OCI-LY7 (cell line): ENCODE measurements at regions not wholly inside any gene's neighbourhood (a gene's known extent, or its start where the extent isn't known, plus 50 kb on each side); places are given as distances from the start of the nearest gene placed in this dataset.

Experiments
- EZH2phosphoT487 ChIP-seq: fragments of 200-600 bp; sonication (generic); IDR thresholded peaks from 2 replicates; pipeline ENCODE4 v1.6.1; 2018; ENCODE audit warnings: low read depth, borderline replicate concordance, mild to moderate bottlenecking, mixed run types, antibody characterized with exemption, low read length, moderate library complexity, mixed read lengths
- TF ChIP-seq, protein P1 (sequence below): fragments of 200-600 bp; sonication (generic); conservative IDR thresholded peaks from 2 replicates; pipeline ENCODE4 v1.5.1; 2014; ENCODE audit warnings: mild to moderate bottlenecking, antibody characterized with exemption, low read length, moderate library complexity, mixed read lengths

DNA sequence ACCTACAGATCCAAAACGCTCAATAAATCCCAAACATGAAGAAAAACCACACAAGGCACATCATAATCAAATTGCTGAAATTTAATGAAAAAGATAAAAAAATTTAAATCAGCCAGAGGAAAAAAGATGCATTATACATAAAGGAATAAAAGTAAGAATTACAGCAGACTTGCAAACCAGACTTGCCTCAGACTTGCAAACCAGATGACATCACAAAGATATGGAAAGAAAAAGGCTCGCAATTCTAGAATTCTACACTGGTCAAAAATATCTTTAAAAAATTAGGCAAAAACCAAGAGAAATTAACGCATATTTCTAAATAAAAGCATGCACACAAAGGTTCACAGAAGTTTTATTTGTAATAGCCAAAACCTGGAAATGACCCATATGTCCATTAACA, 188.0 kb upstream of the NAMPT start:
- TF ChIP-seq, protein P1, sequence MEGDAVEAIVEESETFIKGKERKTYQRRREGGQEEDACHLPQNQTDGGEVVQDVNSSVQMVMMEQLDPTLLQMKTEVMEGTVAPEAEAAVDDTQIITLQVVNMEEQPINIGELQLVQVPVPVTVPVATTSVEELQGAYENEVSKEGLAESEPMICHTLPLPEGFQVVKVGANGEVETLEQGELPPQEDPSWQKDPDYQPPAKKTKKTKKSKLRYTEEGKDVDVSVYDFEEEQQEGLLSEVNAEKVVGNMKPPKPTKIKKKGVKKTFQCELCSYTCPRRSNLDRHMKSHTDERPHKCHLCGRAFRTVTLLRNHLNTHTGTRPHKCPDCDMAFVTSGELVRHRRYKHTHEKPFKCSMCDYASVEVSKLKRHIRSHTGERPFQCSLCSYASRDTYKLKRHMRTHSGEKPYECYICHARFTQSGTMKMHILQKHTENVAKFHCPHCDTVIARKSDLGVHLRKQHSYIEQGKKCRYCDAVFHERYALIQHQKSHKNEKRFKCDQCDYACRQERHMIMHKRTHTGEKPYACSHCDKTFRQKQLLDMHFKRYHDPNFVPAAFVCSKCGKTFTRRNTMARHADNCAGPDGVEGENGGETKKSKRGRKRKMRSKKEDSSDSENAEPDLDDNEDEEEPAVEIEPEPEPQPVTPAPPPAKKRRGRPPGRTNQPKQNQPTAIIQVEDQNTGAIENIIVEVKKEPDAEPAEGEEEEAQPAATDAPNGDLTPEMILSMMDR: no peak
- no peak for TF ChIP-seq EZH2phosphoT487
